ENCODE measurements at regions not wholly inside any gene's neighbourhood (a gene's known extent, or its start where the extent isn't known, plus 50 kb on each side); places are given as distances from the start of the nearest gene placed in this dataset.

- no peaks in the 10 kb centered on the region for H3K79me2 ChIP-seq (ENCODE audit: insufficient read depth, low read length)
- no peaks in the 10 kb centered on the region for H4K20me1 ChIP-seq (ENCODE audit: low read depth, low read length)
- H3K4me3 ChIP-seq (ENCODE audit: insufficient read depth, low read length, poor library complexity, severe bottlenecking), result no peak overlapping the region
- no peaks in the 10 kb centered on the region for H3K27me3 ChIP-seq (ENCODE audit: low read length)
- no peaks in the 10 kb centered on the region for H3K36me3 ChIP-seq (ENCODE audit: low read length)
- no peak overlapping the region for H3K9ac ChIP-seq (ENCODE audit: low read length)
- no peaks in the 10 kb centered on the region for H3K9me3 ChIP-seq (ENCODE audit: insufficient read depth, low read length)
- no peaks in the 10 kb centered on the region for H3K9me2 ChIP-seq (replicated peaks; ENCODE audit: insufficient read depth, low read length)
- no peak overlapping the region for H2AFZ ChIP-seq (ENCODE audit: low read depth, low read length, severe bottlenecking)
- H3F3A ChIP-seq (ENCODE audit: insufficient read depth), result no peaks in the 10 kb centered on the region
- no peak overlapping the region for H3K4me2 ChIP-seq (ENCODE audit: low read depth, low read length, poor library complexity, severe bottlenecking)
- no peak for TF ChIP-seq CTCF (IDR thresholded peaks at IDR 0.05; ENCODE audit: insufficient read depth, low read length, poor library complexity, severe bottlenecking)
- TF ChIP-seq EZH2phosphoT487 (conservative IDR thresholded peaks at IDR 0.05; ENCODE audit: low read length), result no peak
- H3K27ac ChIP-seq (ENCODE audit: low read depth, low read length), result no peak overlapping the region
These were observed 59.1 kb downstream of the MID1IP1 start for GRCh38 chrX:38860106-38861013.

- Histone ChIP-seq H3K9me3 (ENCODE audit: insufficient read depth, low read length) (no peaks in the 10 kb centered on the region), H3K36me3 (ENCODE audit: low read length) (no peaks in the 10 kb centered on the region), H3K27ac (ENCODE audit: low read depth, low read length) (no peak overlapping the region), H2AFZ (ENCODE audit: low read depth, low read length, severe bottlenecking) (no peak overlapping the region), H3K9ac (ENCODE audit: low read length) (no peak overlapping the region), H3K9me2 (replicated peaks; ENCODE audit: insufficient read depth, low read length) (no peaks in the 10 kb centered on the region), H3F3A (ENCODE audit: insufficient read depth) (no peaks in the 10 kb centered on the region), H3K27me3 (ENCODE audit: low read length) (no peaks in the 10 kb centered on the region), H4K20me1 (ENCODE audit: low read depth, low read length) (no peaks in the 10 kb centered on the region), H3K4me3 (ENCODE audit: insufficient read depth, low read length, poor library complexity, severe bottlenecking) (no peak overlapping the region), H3K79me2 (ENCODE audit: insufficient read depth, low read length) (no peaks in the 10 kb centered on the region), H3K4me2 (ENCODE audit: low read depth, low read length, poor library complexity, severe bottlenecking) (no peak overlapping the region)
- TF ChIP-seq CTCF (IDR thresholded peaks at IDR 0.05; ENCODE audit: insufficient read depth, low read length, poor library complexity, severe bottlenecking) (no peak), EZH2phosphoT487 (conservative IDR thresholded peaks at IDR 0.05; ENCODE audit: low read length) (no peak)
These were observed 60.2 kb downstream of the MID1IP1 start for GRCh38 chrX:38861489-38861888.

GRCh38 chrX:38862100-38862499 is 60.8 kb downstream of the MID1IP1 start:
- H2AFZ ChIP-seq (ENCODE audit: low read depth, low read length, severe bottlenecking), result no peak overlapping the region
- no peak overlapping the region for H3K9ac ChIP-seq (ENCODE audit: low read length)
- H3K36me3 ChIP-seq (ENCODE audit: low read length), result no peaks in the 10 kb centered on the region
- H3K9me2 ChIP-seq (replicated peaks; ENCODE audit: insufficient read depth, low read length), result no peaks in the 10 kb centered on the region
- no peaks in the 10 kb centered on the region for H3F3A ChIP-seq (ENCODE audit: insufficient read depth)
- no peaks in the 10 kb centered on the region for H3K27me3 ChIP-seq (ENCODE audit: low read length)
- H3K4me3 ChIP-seq (ENCODE audit: insufficient read depth, low read length, poor library complexity, severe bottlenecking), result no peak overlapping the region
- H4K20me1 ChIP-seq (ENCODE audit: low read depth, low read length), result no peaks in the 10 kb centered on the region
- no peak for TF ChIP-seq EZH2phosphoT487 (conservative IDR thresholded peaks at IDR 0.05; ENCODE audit: low read length)
- no peak overlapping the region for H3K27ac ChIP-seq (ENCODE audit: low read depth, low read length)
- no peak overlapping the region for H3K4me2 ChIP-seq (ENCODE audit: low read depth, low read length, poor library complexity, severe bottlenecking)
- H3K79me2 ChIP-seq (ENCODE audit: insufficient read depth, low read length), result no peaks in the 10 kb centered on the region
- no peaks in the 10 kb centered on the region for H3K9me3 ChIP-seq (ENCODE audit: insufficient read depth, low read length)

GRCh38 chrX:38864165-38864564 is 62.9 kb downstream of the MID1IP1 start:
- no peaks in the 10 kb centered on the region for H3F3A ChIP-seq (ENCODE audit: insufficient read depth)
- H3K27ac ChIP-seq (ENCODE audit: low read depth, low read length), result no peak overlapping the region
- H3K9me3 ChIP-seq (ENCODE audit: insufficient read depth, low read length), result no peaks in the 10 kb centered on the region
- H3K79me2 ChIP-seq (ENCODE audit: insufficient read depth, low read length), result no peaks in the 10 kb centered on the region
- no peak overlapping the region for H3K9ac ChIP-seq (ENCODE audit: low read length)
- no peaks in the 10 kb centered on the region for H3K36me3 ChIP-seq (ENCODE audit: low read length)
- no peak overlapping the region for H3K4me2 ChIP-seq (ENCODE audit: low read depth, low read length, poor library complexity, severe bottlenecking)
- no peaks in the 10 kb centered on the region for H3K27me3 ChIP-seq (ENCODE audit: low read length)
- no peak overlapping the region for H2AFZ ChIP-seq (ENCODE audit: low read depth, low read length, severe bottlenecking)
- H3K9me2 ChIP-seq (replicated peaks; ENCODE audit: insufficient read depth, low read length), result no peaks in the 10 kb centered on the region
- H4K20me1 ChIP-seq (ENCODE audit: low read depth, low read length), result no peaks in the 10 kb centered on the region
- no peak overlapping the region for H3K4me3 ChIP-seq (ENCODE audit: insufficient read depth, low read length, poor library complexity, severe bottlenecking)
- TF ChIP-seq CTCF (IDR thresholded peaks at IDR 0.05; ENCODE audit: insufficient read depth, low read length, poor library complexity, severe bottlenecking), result no peak
- no peak for TF ChIP-seq EZH2phosphoT487 (conservative IDR thresholded peaks at IDR 0.05; ENCODE audit: low read length)
